Stimulated activated CD8-positive, alpha-beta memory T cell treated with anti-CD3 and anti-CD28 coated beads, Interleukin-7, amount 100 ng/mL, for 1 hour (primary cell): ENCODE measurements at regions not wholly inside any gene's neighbourhood (a gene's known extent, or its start where the extent isn't known, plus 50 kb on each side); places are given as distances from the start of the nearest gene placed in this dataset.
A peak's percentile ranks its signal among the peaks of the same experiment; 100 is the strongest.

Experiments
- DNase-seq, 2 donors: peaks; one replicate each; pipeline ENCODE4 v3.0.0-alpha.2; 2020; ENCODE audit warnings: low read depth in 2 of 2

GRCh38 chr2:9156483-9156882 lies 50.1 kb upstream of the ASAP2 start:
- DNase-seq: no peak

- no peak for DNase-seq
These were observed 52.6 kb upstream of the ASAP2 start for GRCh38 chr2:9154061-9154460.

- no peak for DNase-seq
These were observed 53.0 kb upstream of the ASAP2 start for GRCh38 chr2:9153643-9153980.

GRCh38 chr2:9152975-9153642 lies 53.5 kb upstream of the ASAP2 start:
- no peak for DNase-seq

- no peak for DNase-seq
These were observed 55.7 kb upstream of the ASAP2 start for GRCh38 chr2:9150906-9151305.

- DNase-seq: no peak
These were observed 56.1 kb upstream of the ASAP2 start for GRCh38 chr2:9150568-9150900.

GRCh38 chr2:9149726-9150567 lies 56.7 kb upstream of the ASAP2 start:
- DNase-seq: no peak

- DNase-seq: no peak
These were observed 57.3 kb upstream of the ASAP2 start for GRCh38 chr2:9149388-9149660.

GRCh38 chr2:9146646-9147045 lies 60.0 kb upstream of the ASAP2 start:
- no peak for DNase-seq

GRCh38 chr2:9145752-9146430 lies 60.7 kb upstream of the ASAP2 start:
- DNase-seq: no peak

GRCh38 chr2:9145109-9145751 lies 61.4 kb upstream of the ASAP2 start:
- no peak for DNase-seq

GRCh38 chr2:9144617-9145016 lies 62.0 kb upstream of the ASAP2 start:
- no peak for DNase-seq

GRCh38 chr2:9144046-9144445 lies 62.6 kb upstream of the ASAP2 start:
- no peak for DNase-seq

GRCh38 chr2:9143264-9143815 lies 63.3 kb upstream of the ASAP2 start:
- DNase-seq: no peak

GRCh38 chr2:9142551-9143263 lies 63.9 kb upstream of the ASAP2 start:
- DNase-seq: peak; percentile 69 to 74

- DNase-seq: no peak
These were observed 64.7 kb upstream of the ASAP2 start for GRCh38 chr2:9141706-9142460.

GRCh38 chr2:9141091-9141667 lies 65.4 kb upstream of the ASAP2 start:
- DNase-seq: no peak

- no peak for DNase-seq
These were observed 66.0 kb upstream of the ASAP2 start for GRCh38 chr2:9140645-9141044.

- peak in 1 of 2 donors; percentile 23 for DNase-seq
These were observed 66.8 kb upstream of the ASAP2 start for GRCh38 chr2:9139491-9140443.
